ENCODE measurements at regions not wholly inside any gene's neighbourhood (a gene's known extent, or its start where the extent isn't known, plus 50 kb on each side); places are given as distances from the start of the nearest gene placed in this dataset.

- Histone ChIP-seq H3K4me3 (ENCODE audit: low read depth in 2 of 2, low read length in 1 of 2) (no peak overlapping the region), H3K9me3 (0 out of 2 replicates have a peak, but pooled peaks cover 3% of the 10 kb centered on the region), H3K9ac (no peak overlapping the region), H3K4me2 (no peak overlapping the region), H3K27me3 (ENCODE audit: insufficient read depth) (no peaks in the 10 kb centered on the region), H3F3A (replicated peaks; ENCODE audit: insufficient read depth) (no peaks in the 10 kb centered on the region), H3K36me3 (replicated peaks in 1 of 2; ENCODE audit: control insufficient read depth in 1 of 2, insufficient read depth in 2 of 2, low read length in 1 of 2) (no peaks in the 10 kb centered on the region), H3K27ac (ENCODE audit: low read depth in 2 of 2, low read length in 1 of 2) (peak overlapping the region in 1 of 2 experiments; percentile 74; a peak in 2 of 4 replicates), H3K9me2 (no peaks in the 10 kb centered on the region), H3K4me1 (ENCODE audit: control insufficient read depth in 1 of 2, insufficient read depth in 2 of 2, low read depth in 1 of 2, low read length in 1 of 2) (peaks cover 0 to 9% of the 10 kb centered on the region in 2 experiments; a peak in 2 of 4 replicates), H3K79me2 (ENCODE audit: insufficient read depth) (no peaks in the 10 kb centered on the region), H4K20me1 (ENCODE audit: insufficient read depth) (no peaks in the 10 kb centered on the region), H2AFZ (ENCODE audit: low read depth) (no peak overlapping the region)
- ChIA-PET POLR2A (no interaction called here), CTCF (interaction anchor here (0.9 to 1.7 kb wide), 7 partner anchors 10 to 116 kb away, joined by 3 to 4 read pairs (median 4); no protein-coding TSS in a partner anchor)
- WGBS (ENCODE audit: low lambda C conversion rate): 5% methylated on average over 4 of the region's 4 CpGs
- DNase-seq: peak; percentile 76
- TF ChIP-seq CHD2 (IDR thresholded peaks at IDR 0.05; ENCODE audit: low read length, partially characterized antibody) (no peak), MAX (IDR thresholded peaks at IDR 0.05; ENCODE audit: low read depth) (no peak), FOXJ3 (CRISPR knock-in tag; IDR thresholded peaks at IDR 0.05) (peak; percentile 55; the same call in 1 of the 2 replicates), TCF12 (IDR thresholded peaks at IDR 0.05) (no peak), FOXM1 (IDR thresholded peaks at IDR 0.05; ENCODE audit: low read depth) (no peak), ZBTB33 (IDR thresholded peaks at IDR 0.05; ENCODE audit: borderline replicate concordance, low read depth) (no peak), GATA2 (CRISPR knock-in tag; IDR thresholded peaks at IDR 0.05) (peak; percentile 94), USF2 (IDR thresholded peaks at IDR 0.05; ENCODE audit: borderline replicate concordance, low read depth, low read length) (no peak)
Observed at GRCh38 chr6:168827586-168827871, 386.5 kb downstream of the SMOC2 start.

- peak overlapping the region in 1 of 2 experiments; percentile 74; a peak in 2 of 4 replicates for H3K27ac ChIP-seq (ENCODE audit: low read depth in 2 of 2, low read length in 1 of 2)
- no peaks in the 10 kb centered on the region for H3F3A ChIP-seq (replicated peaks; ENCODE audit: insufficient read depth)
- no peak overlapping the region for H3K4me3 ChIP-seq (ENCODE audit: low read depth in 2 of 2, low read length in 1 of 2)
- DNase-seq: peak; percentile 16
- no peaks in the 10 kb centered on the region for H4K20me1 ChIP-seq (ENCODE audit: insufficient read depth)
- POLR2A ChIA-PET: no interaction called here
- H3K4me2 ChIP-seq: no peak overlapping the region
- 40% methylated on average over 19 of the region's 19 CpGs for WGBS (ENCODE audit: low lambda C conversion rate)
- H3K9me3 ChIP-seq: 0 out of 2 replicates have a peak, but pooled peaks cover 3% of the 10 kb centered on the region
- no peak overlapping the region for H2AFZ ChIP-seq (ENCODE audit: low read depth)
- no peaks in the 10 kb centered on the region for H3K9me2 ChIP-seq
- H3K4me1 ChIP-seq (ENCODE audit: control insufficient read depth in 1 of 2, insufficient read depth in 2 of 2, low read depth in 1 of 2, low read length in 1 of 2): peaks cover 0 to 9% of the 10 kb centered on the region in 2 experiments; a peak in 2 of 4 replicates
- CTCF ChIA-PET: interaction anchor here (0.6 to 1.7 kb wide), 8 partner anchors 10 to 194 kb away, joined by 3 to 5 read pairs (median 4); no protein-coding TSS in a partner anchor
- no peaks in the 10 kb centered on the region for H3K27me3 ChIP-seq (ENCODE audit: insufficient read depth)
- H3K79me2 ChIP-seq (ENCODE audit: insufficient read depth): no peaks in the 10 kb centered on the region
- no peak overlapping the region for H3K9ac ChIP-seq
- no peaks in the 10 kb centered on the region for H3K36me3 ChIP-seq (replicated peaks in 1 of 2; ENCODE audit: control insufficient read depth in 1 of 2, insufficient read depth in 2 of 2, low read length in 1 of 2)
- no peak for TF ChIP-seq ELF1 (IDR thresholded peaks at IDR 0.05)
- TF ChIP-seq MXI1 (IDR thresholded peaks at IDR 0.05; ENCODE audit: low read depth, low read length): no peak; the same call in 1 of the 2 replicates
- no peak for TF ChIP-seq MAX (IDR thresholded peaks at IDR 0.05; ENCODE audit: low read depth)
- TF ChIP-seq RAD21 (IDR thresholded peaks at IDR 0.05; ENCODE audit: low read length): no peak
- TF ChIP-seq TEAD4 (IDR thresholded peaks at IDR 0.05; ENCODE audit: borderline replicate concordance, insufficient read depth): no peak
- no peak for TF ChIP-seq REST (IDR thresholded peaks at IDR 0.05; ENCODE audit: low read depth, low read length)
- TF ChIP-seq USF2 (IDR thresholded peaks at IDR 0.05; ENCODE audit: borderline replicate concordance, low read depth, low read length): no peak
- no peak for TF ChIP-seq RXRA (IDR thresholded peaks at IDR 0.05; ENCODE audit: borderline replicate concordance, low read depth)
- no peak for TF ChIP-seq NRF1 (IDR thresholded peaks at IDR 0.05; ENCODE audit: low read depth, low read length)
- no peak for TF ChIP-seq GABPA (IDR thresholded peaks at IDR 0.05; ENCODE audit: low read depth)
- no peak for TF ChIP-seq USF1 (IDR thresholded peaks at IDR 0.05; ENCODE audit: borderline replicate concordance, low read depth)
Observed at GRCh38 chr6:168826726-168827585, 386.0 kb downstream of the SMOC2 start.
